SU-DHL-6 (cell line): ENCODE measurements at regions not wholly inside any gene's neighbourhood (a gene's known extent, or its start where the extent isn't known, plus 50 kb on each side); places are given as distances from the start of the nearest gene placed in this dataset.

Experiments used
- H2AFZ ChIP-seq: fragments of 200-600 bp; sonication (generic); 2 replicates; pipeline ENCODE4 v1.6.1; 2014; ENCODE audit warnings: low read depth, mild to moderate bottlenecking, moderate library complexity, mixed read lengths, antibody characterized with exemption, low read length; ENCODE audit not compliant: severe bottlenecking
- H3F3A ChIP-seq: fragments of 200-600 bp; shearing (Covaris generic); 2 replicates; pipeline ENCODE4 v1.6.0; 2016; ENCODE audit warnings: antibody characterized with exemption, mild to moderate bottlenecking; ENCODE audit not compliant: insufficient read depth
- H3K27ac ChIP-seq: fragments of 200-600 bp; sonication (generic); 2 replicates; pipeline ENCODE4 v1.5.1; 2016; ENCODE audit warnings: low read depth, mild to moderate bottlenecking, low read length, moderate library complexity, mixed read lengths
- H3K27me3 ChIP-seq: fragments of 200-600 bp; sonication (generic), shearing (Covaris generic); 2 replicates; pipeline ENCODE4 v1.6.0; 2014; ENCODE audit warnings: mild to moderate bottlenecking, low read length
- H3K36me3 ChIP-seq: fragments of 200-600 bp; sonication (generic); 2 replicates; pipeline ENCODE4 v1.6.1; 2014; ENCODE audit warnings: mild to moderate bottlenecking, low read length, mixed read lengths
- H3K4me2 ChIP-seq: fragments of 300-600, 200-600 bp; shearing (Covaris generic), sonication (generic); 2 replicates; pipeline ENCODE4 v1.6.0; 2014; ENCODE audit warnings: low read length, low read depth, mild to moderate bottlenecking; ENCODE audit not compliant: poor library complexity, severe bottlenecking
- H3K4me3 ChIP-seq: fragments of 200-600 bp; sonication (generic); 2 replicates; pipeline ENCODE4 v1.5.1; 2014; ENCODE audit warnings: antibody characterized with exemption, low read length, mild to moderate bottlenecking, mixed read lengths; ENCODE audit not compliant: insufficient read depth, poor library complexity, severe bottlenecking
- H3K79me2 ChIP-seq: fragments of 200-600 bp; sonication (generic); 2 replicates; pipeline ENCODE4 v1.6.1; 2014; ENCODE audit warnings: mild to moderate bottlenecking, low read length, moderate library complexity; ENCODE audit not compliant: insufficient read depth
- H3K9ac ChIP-seq: fragments of 200-600 bp; sonication (generic); 2 replicates; pipeline ENCODE4 v1.7.0; 2014; ENCODE audit warnings: mild to moderate bottlenecking, low read length
- H3K9me2 ChIP-seq: fragments of 200-600 bp; sonication (generic); replicated peaks from 2 replicates; pipeline ENCODE4 v1.6.1; 2014; ENCODE audit warnings: low read length; ENCODE audit not compliant: insufficient read depth
- H3K9me3 ChIP-seq: fragments of 200-600 bp; sonication (generic); 2 replicates; pipeline ENCODE4 v1.6.1; 2014; ENCODE audit warnings: low read length, mixed read lengths; ENCODE audit not compliant: insufficient read depth
- H4K20me1 ChIP-seq: fragments of 200-600 bp; sonication (generic); 2 replicates; pipeline ENCODE4 v1.6.1; 2014; ENCODE audit warnings: low read depth, mild to moderate bottlenecking, antibody characterized with exemption, low read length, moderate library complexity, mixed read lengths
- EZH2phosphoT487 ChIP-seq: fragments of 200-600 bp; sonication (generic), shearing (Covaris generic); conservative IDR thresholded peaks from 2 replicates; pipeline ENCODE4 v1.6.1; 2018; ENCODE audit warnings: mild to moderate bottlenecking, antibody characterized with exemption, low read length, moderate library complexity, mixed read lengths
- TF ChIP-seq, protein P1 (sequence below): fragments of 200-600 bp; sonication (generic); IDR thresholded peaks from one replicate; pipeline ENCODE4 v1.5.1; 2017; ENCODE audit warnings: antibody characterized with exemption, mild to moderate bottlenecking, low read length, moderate library complexity; ENCODE audit not compliant: insufficient read depth, poor library complexity, severe bottlenecking

DNA sequence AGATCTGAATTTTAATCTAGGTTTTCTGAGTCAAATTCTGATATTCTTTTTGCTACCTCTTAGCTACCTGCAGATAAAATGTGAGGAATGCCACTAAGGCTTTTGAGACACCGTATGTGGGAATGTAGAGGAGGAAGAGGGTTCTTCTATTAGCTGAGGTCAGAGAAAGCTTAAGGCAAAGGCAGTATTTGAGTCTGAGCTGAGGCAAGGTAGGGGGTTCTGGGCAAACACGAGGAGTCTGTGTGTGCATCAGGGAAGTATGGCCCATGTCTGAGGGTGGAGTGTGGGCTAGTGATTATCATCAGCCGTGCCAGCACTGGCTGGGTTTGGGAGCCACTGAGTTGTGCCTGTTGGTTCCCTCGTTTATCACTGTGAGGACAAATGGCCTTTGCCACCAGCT is 181.1 kb downstream of the SOX2 start:
- Histone ChIP-seq H3K27ac (no peak overlapping the region), H3F3A (no peaks in the 10 kb centered on the region), H3K9me3 (no peaks in the 10 kb centered on the region), H2AFZ (no peak overlapping the region), H3K4me2 (no peak overlapping the region), H3K9ac (no peak overlapping the region), H3K27me3 (no peaks in the 10 kb centered on the region), H3K79me2 (no peaks in the 10 kb centered on the region), H3K9me2 (no peaks in the 10 kb centered on the region), H4K20me1 (no peaks in the 10 kb centered on the region), H3K36me3 (no peaks in the 10 kb centered on the region), H3K4me3 (no peak overlapping the region)
- TF ChIP-seq EZH2phosphoT487 = no peak
- TF ChIP-seq, protein P1, sequence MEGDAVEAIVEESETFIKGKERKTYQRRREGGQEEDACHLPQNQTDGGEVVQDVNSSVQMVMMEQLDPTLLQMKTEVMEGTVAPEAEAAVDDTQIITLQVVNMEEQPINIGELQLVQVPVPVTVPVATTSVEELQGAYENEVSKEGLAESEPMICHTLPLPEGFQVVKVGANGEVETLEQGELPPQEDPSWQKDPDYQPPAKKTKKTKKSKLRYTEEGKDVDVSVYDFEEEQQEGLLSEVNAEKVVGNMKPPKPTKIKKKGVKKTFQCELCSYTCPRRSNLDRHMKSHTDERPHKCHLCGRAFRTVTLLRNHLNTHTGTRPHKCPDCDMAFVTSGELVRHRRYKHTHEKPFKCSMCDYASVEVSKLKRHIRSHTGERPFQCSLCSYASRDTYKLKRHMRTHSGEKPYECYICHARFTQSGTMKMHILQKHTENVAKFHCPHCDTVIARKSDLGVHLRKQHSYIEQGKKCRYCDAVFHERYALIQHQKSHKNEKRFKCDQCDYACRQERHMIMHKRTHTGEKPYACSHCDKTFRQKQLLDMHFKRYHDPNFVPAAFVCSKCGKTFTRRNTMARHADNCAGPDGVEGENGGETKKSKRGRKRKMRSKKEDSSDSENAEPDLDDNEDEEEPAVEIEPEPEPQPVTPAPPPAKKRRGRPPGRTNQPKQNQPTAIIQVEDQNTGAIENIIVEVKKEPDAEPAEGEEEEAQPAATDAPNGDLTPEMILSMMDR = no peak

DNA sequence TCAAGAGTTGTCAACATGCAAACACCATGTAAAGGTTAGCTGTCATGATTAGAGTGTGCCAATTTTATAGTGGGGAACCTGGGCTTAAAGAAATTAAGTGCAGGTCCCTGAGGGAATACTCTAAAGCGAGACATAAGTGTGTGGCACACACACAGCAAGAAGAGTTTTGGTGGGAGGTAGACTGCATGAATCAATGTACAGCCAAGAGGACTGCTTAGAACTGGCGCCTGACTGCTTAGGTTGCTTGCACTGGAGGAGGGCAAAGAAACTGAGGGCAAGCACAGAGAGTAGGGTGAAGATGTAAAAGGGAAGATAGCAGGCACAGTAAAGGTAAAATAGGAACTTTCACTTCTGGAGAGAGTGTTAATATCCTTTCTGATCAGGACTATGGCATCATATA is 184.9 kb downstream of the SOX2 start:
- Histone ChIP-seq H2AFZ (no peak overlapping the region), H3K9me3 (no peaks in the 10 kb centered on the region), H3K4me2 (no peak overlapping the region), H3K79me2 (no peaks in the 10 kb centered on the region), H3K27ac (no peak overlapping the region), H3K27me3 (no peaks in the 10 kb centered on the region), H3K9me2 (no peaks in the 10 kb centered on the region), H3K4me3 (no peak overlapping the region), H3K36me3 (no peaks in the 10 kb centered on the region), H3F3A (no peaks in the 10 kb centered on the region), H4K20me1 (no peaks in the 10 kb centered on the region), H3K9ac (no peak overlapping the region)
- no peak for TF ChIP-seq EZH2phosphoT487
- TF ChIP-seq, protein P1 = no peak

DNA sequence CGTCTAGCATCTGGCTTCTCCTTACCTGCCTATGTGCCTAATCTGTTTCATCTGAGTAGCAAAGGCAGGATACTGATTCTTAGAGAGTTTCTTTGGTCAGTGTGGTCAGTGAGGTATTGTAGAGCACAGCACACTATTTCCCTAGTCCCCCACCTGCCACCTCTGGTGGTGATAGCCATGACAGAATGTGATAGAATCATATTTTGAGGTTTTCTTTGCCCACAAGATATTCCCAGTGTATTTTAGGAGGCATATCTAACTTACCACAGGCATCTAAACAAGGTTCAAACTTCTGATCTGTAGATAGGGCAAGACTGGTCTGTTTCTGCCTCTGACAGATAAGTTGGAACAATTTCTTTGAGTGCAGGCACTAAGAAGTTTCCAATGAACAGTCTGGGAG is 188.0 kb downstream of the SOX2 start:
- Histone ChIP-seq H3K27me3 (no peaks in the 10 kb centered on the region), H3K9me2 (no peaks in the 10 kb centered on the region), H3K36me3 (no peaks in the 10 kb centered on the region), H3F3A (no peaks in the 10 kb centered on the region), H3K9ac (no peak overlapping the region), H3K79me2 (no peaks in the 10 kb centered on the region), H3K4me2 (no peak overlapping the region), H2AFZ (no peak overlapping the region), H3K4me3 (no peak overlapping the region), H3K9me3 (no peaks in the 10 kb centered on the region), H3K27ac (no peak overlapping the region), H4K20me1 (no peaks in the 10 kb centered on the region)
- TF ChIP-seq, protein P1 = no peak
- no peak for TF ChIP-seq EZH2phosphoT487

DNA sequence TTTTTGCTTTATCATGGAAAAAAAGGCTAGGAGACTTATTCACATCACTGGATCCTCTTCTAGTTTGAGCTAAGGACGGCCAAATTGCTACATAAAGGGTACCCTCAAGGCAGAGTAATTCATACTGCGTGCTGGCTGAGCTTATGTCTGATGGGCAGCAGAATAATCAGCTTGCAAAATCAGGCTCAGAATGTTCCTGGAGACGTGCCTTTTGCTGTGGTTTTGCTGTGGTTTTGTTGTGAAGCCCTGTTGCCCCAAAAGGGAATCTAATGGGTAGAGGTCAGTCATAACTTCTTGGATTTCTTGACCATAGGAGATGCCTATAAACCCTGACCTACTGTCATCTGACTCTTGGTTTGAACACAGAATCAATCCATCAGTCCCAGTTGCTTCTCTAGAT is 189.9 kb downstream of the SOX2 start:
- no peak overlapping the region for H2AFZ ChIP-seq

More for the DNA sequence above, 189.9 kb downstream of the SOX2 start:
- Histone ChIP-seq H3K27ac (no peak overlapping the region), H3K4me2 (no peak overlapping the region), H3K4me3 (no peak overlapping the region), H3K27me3 (no peaks in the 10 kb centered on the region), H3K9me3 (no peaks in the 10 kb centered on the region), H3K9me2 (no peaks in the 10 kb centered on the region), H4K20me1 (no peaks in the 10 kb centered on the region), H3K79me2 (no peaks in the 10 kb centered on the region), H3F3A (no peaks in the 10 kb centered on the region), H3K36me3 (no peaks in the 10 kb centered on the region), H3K9ac (no peak overlapping the region)
- TF ChIP-seq, protein P1 = no peak
- TF ChIP-seq EZH2phosphoT487 = no peak
